Keratinocyte (primary cell): ENCODE measurements at regions not wholly inside any gene's neighbourhood (a gene's known extent, or its start where the extent isn't known, plus 50 kb on each side); places are given as distances from the start of the nearest gene placed in this dataset.

Experiments used
- EZH2 ChIP-seq: IDR thresholded peaks from one replicate; pipeline ENCODE4 v1.6.1; 2012; ENCODE audit warnings: inconsistent platforms, mild to moderate bottlenecking, low read length, moderate library complexity
- TF ChIP-seq, protein P1 (sequence below), 3 experiments: IDR thresholded peaks in 1 of 3; conservative IDR thresholded peaks in 1 of 3; optimal IDR thresholded peaks in 1 of 3; 2 replicates in 2 of 3; 3 replicates in 1 of 3; pipeline versions ENCODE3 to v1.5.1; 2011; ENCODE audit warnings: low read length in 3 of 3, mild to moderate bottlenecking in 3 of 3, moderate library complexity in 2 of 3, control low read depth in 1 of 3, inconsistent platforms in 1 of 3; ENCODE audit not compliant: insufficient read depth in 2 of 3; ENCODE audit errors: extremely low read depth in 1 of 3

- TF ChIP-seq, protein P1, sequence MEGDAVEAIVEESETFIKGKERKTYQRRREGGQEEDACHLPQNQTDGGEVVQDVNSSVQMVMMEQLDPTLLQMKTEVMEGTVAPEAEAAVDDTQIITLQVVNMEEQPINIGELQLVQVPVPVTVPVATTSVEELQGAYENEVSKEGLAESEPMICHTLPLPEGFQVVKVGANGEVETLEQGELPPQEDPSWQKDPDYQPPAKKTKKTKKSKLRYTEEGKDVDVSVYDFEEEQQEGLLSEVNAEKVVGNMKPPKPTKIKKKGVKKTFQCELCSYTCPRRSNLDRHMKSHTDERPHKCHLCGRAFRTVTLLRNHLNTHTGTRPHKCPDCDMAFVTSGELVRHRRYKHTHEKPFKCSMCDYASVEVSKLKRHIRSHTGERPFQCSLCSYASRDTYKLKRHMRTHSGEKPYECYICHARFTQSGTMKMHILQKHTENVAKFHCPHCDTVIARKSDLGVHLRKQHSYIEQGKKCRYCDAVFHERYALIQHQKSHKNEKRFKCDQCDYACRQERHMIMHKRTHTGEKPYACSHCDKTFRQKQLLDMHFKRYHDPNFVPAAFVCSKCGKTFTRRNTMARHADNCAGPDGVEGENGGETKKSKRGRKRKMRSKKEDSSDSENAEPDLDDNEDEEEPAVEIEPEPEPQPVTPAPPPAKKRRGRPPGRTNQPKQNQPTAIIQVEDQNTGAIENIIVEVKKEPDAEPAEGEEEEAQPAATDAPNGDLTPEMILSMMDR (optimal IDR thresholded peaks at IDR 0.05 in 1 of 3, IDR thresholded peaks at IDR 0.05 in 1 of 3, conservative IDR thresholded peaks at IDR 0.05 in 1 of 3; ENCODE audit: extremely low read depth in 1 of 3, insufficient read depth in 2 of 3, low read length in 3 of 3) = no peak
- no peak for TF ChIP-seq EZH2
These were observed 94.5 kb upstream of the MRI1 start for GRCh38 chr19:13669780-13670355.
